ENCODE measurements at regions not wholly inside any gene's neighbourhood (a gene's known extent, or its start where the extent isn't known, plus 50 kb on each side); places are given as distances from the start of the nearest gene placed in this dataset.

DNA sequence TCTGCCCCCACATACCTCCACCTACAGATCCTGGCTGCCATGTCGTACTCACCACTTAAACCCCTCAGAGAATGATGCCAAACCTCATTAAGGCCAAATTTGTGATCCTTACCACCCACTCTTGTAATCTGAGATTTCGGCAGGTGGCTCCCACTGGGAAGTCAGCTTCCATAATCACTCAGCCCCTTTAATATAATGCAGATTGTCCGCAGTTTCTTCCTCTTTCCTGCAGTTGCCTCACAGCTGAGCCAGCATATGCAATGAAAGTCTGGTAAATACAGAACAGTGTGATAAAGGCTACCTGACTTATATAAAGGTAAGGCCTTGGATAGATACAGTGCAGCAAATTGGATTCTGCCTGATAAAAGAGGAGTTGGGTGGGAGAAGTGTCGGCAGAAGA, 515.2 kb upstream of the TENM4 start:
- TF ChIP-seq, protein P1, sequence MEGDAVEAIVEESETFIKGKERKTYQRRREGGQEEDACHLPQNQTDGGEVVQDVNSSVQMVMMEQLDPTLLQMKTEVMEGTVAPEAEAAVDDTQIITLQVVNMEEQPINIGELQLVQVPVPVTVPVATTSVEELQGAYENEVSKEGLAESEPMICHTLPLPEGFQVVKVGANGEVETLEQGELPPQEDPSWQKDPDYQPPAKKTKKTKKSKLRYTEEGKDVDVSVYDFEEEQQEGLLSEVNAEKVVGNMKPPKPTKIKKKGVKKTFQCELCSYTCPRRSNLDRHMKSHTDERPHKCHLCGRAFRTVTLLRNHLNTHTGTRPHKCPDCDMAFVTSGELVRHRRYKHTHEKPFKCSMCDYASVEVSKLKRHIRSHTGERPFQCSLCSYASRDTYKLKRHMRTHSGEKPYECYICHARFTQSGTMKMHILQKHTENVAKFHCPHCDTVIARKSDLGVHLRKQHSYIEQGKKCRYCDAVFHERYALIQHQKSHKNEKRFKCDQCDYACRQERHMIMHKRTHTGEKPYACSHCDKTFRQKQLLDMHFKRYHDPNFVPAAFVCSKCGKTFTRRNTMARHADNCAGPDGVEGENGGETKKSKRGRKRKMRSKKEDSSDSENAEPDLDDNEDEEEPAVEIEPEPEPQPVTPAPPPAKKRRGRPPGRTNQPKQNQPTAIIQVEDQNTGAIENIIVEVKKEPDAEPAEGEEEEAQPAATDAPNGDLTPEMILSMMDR (IDR thresholded peaks at IDR 0.05) = no peak
- no peak for TF ChIP-seq POLR2A (IDR thresholded peaks at IDR 0.05)
